HG03558 (cell line): ENCODE measurements at regions not wholly inside any gene's neighbourhood (a gene's known extent, or its start where the extent isn't known, plus 50 kb on each side); places are given as distances from the start of the nearest gene placed in this dataset.

ENCODE experiments used
- ATAC-seq: cut with Tn5 transposase; IDR thresholded peaks from one replicate; pipeline ENCODE4 v1.9.1; 2021; ENCODE audit warnings: moderate number of reproducible peaks; ENCODE audit not compliant: unreplicated experiment; ENCODE audit errors: extremely low read depth

DNA sequence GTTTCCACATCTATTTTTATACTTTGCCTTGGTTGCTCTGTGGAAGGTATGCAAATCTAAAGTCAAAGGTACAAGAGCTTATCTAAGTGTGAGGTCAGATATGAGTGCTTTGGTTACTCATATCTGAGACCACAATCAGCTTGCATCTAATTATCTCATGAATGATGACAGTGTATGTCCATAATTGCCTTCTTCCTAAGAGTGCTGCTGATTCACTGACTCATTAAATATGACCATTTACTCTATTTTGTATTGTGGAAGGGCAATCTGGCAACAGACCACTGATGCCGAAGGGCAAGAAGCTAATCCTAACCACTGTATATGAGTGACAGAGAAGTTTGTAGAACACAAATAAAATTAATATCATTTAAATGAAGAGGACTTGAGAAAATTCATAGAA is 1190.2 kb upstream of the AGA start:
- ATAC-seq, result no peak

- ATAC-seq, result no peak
These were observed 1191.0 kb upstream of the AGA start for GRCh38 chr4:178633263-178633662.

DNA sequence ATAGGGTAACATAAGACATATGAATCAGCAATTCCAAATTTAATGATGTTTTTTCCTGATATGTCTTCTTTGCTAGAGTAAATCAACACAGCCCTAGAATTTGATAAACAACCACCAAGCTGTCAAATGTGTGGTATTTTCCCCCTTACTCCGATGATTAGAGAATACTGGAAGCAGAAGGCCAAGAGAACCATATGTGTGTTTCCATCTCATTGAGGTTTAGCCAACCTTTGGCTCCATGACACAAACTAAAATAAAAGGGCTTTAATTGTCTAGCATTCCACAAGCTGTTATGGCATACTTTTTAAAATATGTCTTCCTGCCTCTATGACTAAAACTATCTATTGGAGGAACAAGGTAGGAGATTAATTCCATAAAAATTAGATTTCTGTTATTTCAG is 1222.4 kb upstream of the AGA start:
- no peak for ATAC-seq

DNA sequence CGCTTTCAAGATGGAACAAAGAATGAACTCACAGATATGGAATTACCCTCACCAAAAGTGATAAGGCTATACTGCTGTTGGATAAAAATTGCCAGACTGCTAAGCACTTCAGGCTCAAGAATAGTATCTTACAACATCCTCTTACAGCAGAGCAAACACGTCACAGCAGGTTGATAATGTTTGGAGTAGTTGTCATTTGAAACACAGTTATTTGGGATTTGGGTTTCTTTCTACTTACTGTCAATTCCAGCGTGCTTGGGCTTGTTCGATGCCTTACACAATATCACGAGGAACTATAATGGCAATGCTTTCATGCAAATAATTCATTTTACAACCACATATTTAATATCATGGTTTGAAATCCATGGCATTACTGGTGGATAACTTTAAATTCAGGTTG is 1223.7 kb upstream of the AGA start:
- ATAC-seq, result no peak

GRCh38 chr4:178671766-178672165 is 1229.5 kb upstream of the AGA start:
- ATAC-seq, result no peak

DNA sequence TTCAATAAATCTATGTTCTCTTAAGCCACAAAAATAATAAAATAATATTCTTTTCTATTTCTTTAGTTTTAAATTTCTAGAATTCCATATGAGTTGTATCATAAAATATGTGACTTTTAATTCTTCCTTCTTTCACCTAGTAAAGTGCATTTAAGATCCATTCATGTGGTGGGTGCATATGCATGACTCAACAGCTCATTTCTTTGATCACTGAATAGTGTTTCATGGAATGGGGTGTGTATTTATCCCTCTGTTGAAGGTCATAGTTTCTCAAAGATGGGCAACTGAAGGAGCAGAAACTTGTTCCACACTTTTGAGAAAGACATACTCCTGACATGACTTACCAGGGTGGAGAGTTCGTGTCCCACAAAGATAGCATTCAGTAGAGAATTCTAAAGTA is 1230.3 kb upstream of the AGA start:
- ATAC-seq, result no peak

- ATAC-seq, result no peak
These were observed 1239.6 kb upstream of the AGA start for GRCh38 chr4:178681871-178682270.

DNA sequence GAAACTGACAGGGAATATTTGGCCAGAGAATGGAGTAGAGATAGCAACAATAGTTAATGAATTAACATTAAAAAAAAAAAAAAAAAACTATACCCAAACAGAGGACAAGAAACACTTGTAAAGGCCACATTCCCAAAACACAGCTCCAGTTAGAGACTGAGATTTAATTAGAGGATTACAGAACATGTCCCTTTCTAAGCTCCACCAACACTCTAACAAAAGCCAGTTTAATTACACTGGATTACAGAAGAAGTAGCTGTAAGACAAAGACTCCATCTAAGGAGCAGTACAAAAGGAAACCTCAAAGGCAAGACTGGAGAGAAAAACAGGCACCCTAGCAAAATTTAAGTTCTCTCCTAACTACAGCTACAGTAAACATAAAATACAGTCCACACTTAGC is 1247.7 kb upstream of the AGA start:
- no peak for ATAC-seq

DNA sequence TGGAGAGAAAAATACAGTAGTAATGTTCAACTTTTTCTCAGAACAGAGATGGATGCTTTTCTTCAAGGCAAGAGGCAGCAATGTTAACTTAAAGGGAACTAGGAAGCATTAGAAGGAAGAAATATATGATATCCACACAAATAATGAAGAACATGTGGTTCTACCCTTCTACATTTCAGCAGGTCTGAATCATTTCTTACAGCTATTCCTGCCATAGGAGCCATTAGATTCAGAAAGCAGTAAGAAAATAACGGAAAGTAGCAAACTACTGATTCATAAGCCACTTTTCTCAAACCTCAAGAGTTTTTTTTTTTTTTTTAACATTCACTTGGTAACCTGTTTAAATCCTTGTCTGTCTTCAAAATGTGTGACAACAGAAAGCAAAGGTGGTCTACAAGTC is 1251.6 kb upstream of the AGA start:
- ATAC-seq, result no peak

- no peak for ATAC-seq
These were observed 1254.3 kb upstream of the AGA start for GRCh38 chr4:178696515-178696914.

- ATAC-seq, result no peak
These were observed 1270.2 kb upstream of the AGA start for GRCh38 chr4:178712486-178712885.

DNA sequence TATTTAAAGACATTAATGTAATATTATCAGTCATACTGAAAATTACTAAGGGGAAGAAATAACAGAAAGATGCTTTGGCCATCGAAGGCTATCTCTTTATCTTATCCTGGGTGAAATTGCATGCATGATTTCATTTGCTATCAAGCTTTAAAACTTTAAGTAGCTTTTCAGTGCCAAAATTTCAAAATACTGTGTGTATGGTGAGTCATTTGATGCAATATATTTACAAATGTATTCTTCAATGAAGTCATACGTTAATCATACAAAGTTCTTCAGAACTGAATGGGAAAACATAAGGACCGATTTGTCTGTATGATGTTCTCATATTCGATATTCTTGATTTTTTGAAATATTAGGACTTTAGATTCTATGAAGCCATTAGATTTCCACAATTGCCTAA is 1295.8 kb upstream of the AGA start:
- no peak for ATAC-seq

- ATAC-seq, result no peak
These were observed 1303.0 kb upstream of the AGA start for GRCh38 chr4:178745203-178745602.

- ATAC-seq, result no peak
These were observed 1310.8 kb upstream of the AGA start for GRCh38 chr4:178752954-178753525.

- ATAC-seq, result no peak
These were observed 1336.3 kb upstream of the AGA start for GRCh38 chr4:178778496-178778895.

DNA sequence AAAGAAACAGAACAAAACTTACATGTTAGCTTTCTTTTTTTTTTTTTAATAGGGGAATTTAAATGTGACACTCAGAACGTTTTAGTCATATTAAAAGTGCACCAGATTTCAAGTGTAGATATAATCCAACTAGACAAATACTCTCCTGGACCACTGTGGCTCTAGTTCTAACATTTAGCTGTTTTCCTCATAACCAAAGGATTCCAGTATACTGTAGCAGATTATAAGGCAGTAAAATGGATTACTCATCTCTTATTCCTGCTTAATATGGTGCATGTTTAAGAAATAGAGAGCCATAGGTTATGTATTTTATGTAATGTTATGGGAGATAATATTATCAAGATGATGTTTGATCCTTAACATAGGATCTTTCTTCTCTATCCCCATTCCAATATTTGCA is 1339.5 kb upstream of the AGA start:
- ATAC-seq, result no peak

GRCh38 chr4:178784491-178784890 is 1342.3 kb upstream of the AGA start:
- no peak for ATAC-seq

DNA sequence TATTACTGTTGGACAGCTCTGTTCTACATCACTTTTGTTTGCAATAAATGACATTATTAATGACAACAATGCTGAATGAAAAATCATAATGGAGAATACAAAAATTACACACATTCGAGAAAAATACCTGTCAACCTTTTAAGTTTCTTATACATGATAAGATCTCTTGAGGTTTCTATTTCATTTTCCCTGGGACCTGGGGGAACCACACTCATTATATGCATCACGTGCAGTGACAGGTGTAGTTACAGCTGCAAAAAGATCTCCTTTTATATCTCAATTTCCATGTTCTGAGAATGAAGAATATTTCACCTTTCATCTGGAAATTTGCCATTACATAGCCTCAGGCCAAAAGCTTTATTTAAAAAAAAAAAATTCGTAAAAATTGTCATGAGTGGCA is 1347.0 kb upstream of the AGA start:
- no peak for ATAC-seq

GRCh38 chr4:178799204-178799603 is 1357.0 kb upstream of the AGA start:
- ATAC-seq, result no peak

GRCh38 chr4:178808106-178808505 is 1365.9 kb upstream of the AGA start:
- ATAC-seq, result no peak

DNA sequence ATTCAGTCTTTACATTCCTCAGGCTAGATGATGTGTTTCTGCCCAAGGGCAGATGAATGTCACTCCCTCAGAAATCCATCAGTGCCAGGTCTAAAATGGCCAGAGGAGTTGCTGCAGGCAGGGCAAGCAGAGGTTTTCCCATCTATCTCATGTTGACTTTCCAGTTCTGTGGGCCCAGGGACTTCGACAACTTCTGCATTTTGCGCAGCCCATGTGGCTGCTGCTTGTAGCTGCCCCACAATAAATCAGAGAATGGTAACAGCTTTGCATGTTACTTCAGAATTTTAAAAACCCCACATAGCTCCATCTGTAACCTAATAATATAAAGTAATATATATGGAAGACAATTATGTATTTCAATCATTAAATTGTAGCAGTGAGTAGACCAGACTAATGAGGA is 1367.7 kb upstream of the AGA start:
- no peak for ATAC-seq

DNA sequence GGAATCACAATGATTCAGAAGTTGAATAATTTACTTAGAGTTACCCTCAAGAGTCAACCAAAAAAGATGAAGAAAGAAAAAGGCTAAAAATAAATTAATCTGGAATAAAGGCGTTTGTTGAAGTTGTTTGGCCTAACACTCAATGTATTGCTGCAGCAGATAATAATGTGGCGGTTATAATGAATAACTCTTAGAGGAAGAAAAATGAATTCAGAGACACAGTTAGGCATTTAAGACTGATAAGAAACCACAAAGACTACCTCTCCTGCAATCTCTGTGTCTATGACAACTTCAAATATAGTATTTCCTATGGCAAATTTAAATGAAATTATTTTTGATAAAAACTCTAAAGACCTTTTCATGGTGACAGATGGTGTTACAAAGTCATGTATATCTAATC is 1369.1 kb upstream of the AGA start:
- no peak for ATAC-seq

DNA sequence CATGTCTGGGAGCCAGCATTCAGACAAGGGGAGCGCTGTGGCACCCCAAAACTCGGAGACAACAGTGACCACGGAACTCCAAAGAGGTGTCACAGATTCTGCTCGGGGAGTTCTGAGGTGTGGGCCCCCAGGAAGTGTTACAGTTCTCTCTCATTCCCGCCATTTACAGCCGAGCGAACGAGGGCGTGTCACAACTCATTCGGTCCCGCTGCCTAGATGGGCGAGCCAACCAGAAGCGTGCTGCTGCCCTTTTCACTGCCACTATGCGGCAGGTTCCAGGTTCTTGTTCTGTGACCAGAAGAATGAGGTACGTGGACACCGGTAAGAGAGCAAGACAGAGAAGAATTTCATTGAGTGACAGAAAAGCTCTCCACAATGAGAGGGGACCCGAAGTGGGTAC is 1370.6 kb upstream of the AGA start:
- ATAC-seq, result no peak
